ENCODE measurements at regions not wholly inside any gene's neighbourhood (a gene's known extent, or its start where the extent isn't known, plus 50 kb on each side); places are given as distances from the start of the nearest gene placed in this dataset.
"Not testable (repeated sequence)": the region's sequence is repeated elsewhere in the genome, so short reads cannot be mapped to it uniquely, and the experiment has no call there.

GRCh38 chrX:122218666-122219065, 965.4 kb upstream of the GRIA3 start:
- no peak for DNase-seq (ENCODE audit: low spot score)

GRCh38 chrX:122219226-122219625, 964.9 kb upstream of the GRIA3 start:
- DNase-seq (ENCODE audit: low spot score): no peak

GRCh38 chrX:122219735-122220134, 964.3 kb upstream of the GRIA3 start:
- no peak for DNase-seq (ENCODE audit: low spot score)

GRCh38 chrX:122220644-122221373, 963.3 kb upstream of the GRIA3 start:
- DNase-seq (ENCODE audit: low spot score): no peak

DNA sequence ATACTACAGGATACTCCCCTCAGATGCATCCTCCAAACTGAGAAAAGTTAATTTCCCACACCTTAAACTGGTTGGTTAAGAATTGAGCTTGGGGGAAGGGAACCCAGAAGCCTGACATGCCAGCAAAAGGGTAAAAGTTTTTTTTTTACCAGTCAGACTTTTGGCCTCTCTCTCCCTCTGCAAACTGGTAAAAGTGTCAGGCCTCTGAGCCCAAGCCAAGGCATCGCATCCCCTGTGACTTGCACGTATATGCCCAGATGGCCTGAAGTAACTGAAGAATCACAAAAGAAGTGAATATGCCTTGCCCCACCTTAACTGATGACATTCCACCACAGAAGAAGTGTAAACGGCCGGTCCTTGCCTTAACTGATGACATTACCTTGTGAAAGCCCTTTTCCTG, 962.3 kb upstream of the GRIA3 start:
- not testable (repeated sequence) for DNase-seq (ENCODE audit: low spot score)

DNA sequence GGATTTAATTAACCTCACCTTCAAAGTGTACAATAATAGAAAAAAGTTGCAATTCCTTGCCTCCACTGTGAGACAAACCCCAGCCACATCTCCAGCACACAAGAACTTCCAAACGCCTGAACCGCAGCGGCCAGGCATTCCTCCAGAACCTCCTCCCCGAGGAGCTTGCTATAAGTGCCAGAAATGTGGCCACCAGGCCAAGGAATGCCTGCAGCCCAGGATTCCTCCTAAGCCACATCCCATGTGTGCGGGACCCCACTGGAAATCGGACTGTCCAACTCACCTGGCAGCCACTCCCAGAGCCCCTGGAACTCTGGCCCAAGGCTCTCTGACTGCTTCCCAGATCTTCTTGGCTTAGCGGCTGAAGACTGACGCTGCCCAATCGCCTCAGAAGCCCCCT, 959.9 kb upstream of the GRIA3 start:
- DNase-seq (ENCODE audit: low spot score): not testable (repeated sequence)

- no peak for DNase-seq (ENCODE audit: low spot score)
Observed at GRCh38 chrX:122238801-122239200, 945.3 kb upstream of the GRIA3 start.

GRCh38 chrX:122241959-122242358, 942.1 kb upstream of the GRIA3 start:
- no peak for DNase-seq (ENCODE audit: low spot score)

DNA sequence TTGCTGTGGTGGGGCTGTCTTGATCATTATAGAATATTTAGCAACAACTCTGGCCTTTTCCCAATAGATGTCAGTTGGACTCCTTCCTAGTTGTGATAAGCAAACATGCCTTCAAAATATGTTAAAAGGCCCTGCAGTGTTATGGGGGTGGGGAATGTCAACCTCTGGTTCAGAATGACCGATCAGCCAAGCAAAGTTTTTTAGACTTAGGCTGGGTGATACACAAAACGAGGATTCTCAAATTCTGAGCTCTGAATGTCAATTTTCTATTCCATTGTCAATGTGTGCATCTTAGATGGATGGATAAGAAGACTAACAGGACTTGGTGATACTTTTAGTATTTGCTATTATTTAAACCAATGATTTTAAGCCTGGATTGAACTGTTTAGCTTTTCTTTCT, 940.0 kb upstream of the GRIA3 start:
- DNase-seq (ENCODE audit: low spot score): no peak

DNA sequence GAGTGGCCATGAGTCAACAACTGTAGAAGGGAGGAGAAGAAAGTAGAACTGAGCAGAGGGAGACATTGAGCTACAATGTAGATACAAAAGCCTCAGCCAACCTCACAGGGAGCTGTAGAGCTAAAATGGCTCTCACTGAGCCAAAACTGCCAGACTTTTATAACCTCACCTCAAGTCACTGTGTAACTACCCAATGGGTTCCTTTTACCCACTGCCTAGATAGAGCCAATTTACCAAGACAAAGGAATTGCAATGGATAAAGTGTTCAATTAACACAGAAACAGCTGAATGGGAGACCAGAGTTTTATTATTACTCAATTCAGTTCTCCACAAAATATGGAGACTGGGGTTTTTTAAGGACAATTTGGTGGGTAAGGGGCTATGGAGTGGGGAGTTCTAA, 938.9 kb upstream of the GRIA3 start:
- DNase-seq (ENCODE audit: low spot score): no peak

- DNase-seq (ENCODE audit: low spot score): no peak
Observed at GRCh38 chrX:122245943-122246342, 938.1 kb upstream of the GRIA3 start.

GRCh38 chrX:122246937-122247336, 937.1 kb upstream of the GRIA3 start:
- DNase-seq (ENCODE audit: low spot score): no peak

DNA sequence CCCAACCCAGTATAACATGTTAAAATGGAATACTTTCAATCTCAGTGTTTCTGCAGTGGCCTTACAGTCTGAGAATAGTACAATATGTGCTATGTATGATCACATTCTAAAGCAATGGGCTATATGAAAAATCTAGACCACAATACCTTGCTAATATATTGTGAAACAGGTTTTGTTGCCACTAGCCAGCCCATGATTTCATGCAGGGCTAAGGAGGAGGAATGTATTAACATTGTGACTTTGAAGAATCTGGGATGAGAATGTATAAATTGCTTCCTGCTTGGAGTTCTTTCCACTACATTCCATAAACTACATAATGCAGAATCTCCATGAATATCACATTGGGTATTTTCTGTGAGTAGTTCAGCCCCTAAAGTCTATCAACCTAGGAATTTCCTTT, 935.4 kb upstream of the GRIA3 start:
- no peak for DNase-seq (ENCODE audit: low spot score)

GRCh38 chrX:122252454-122252853, 931.6 kb upstream of the GRIA3 start:
- no peak for DNase-seq (ENCODE audit: low spot score)

GRCh38 chrX:122268353-122268752, 915.7 kb upstream of the GRIA3 start:
- no peak for DNase-seq (ENCODE audit: low spot score)

DNA sequence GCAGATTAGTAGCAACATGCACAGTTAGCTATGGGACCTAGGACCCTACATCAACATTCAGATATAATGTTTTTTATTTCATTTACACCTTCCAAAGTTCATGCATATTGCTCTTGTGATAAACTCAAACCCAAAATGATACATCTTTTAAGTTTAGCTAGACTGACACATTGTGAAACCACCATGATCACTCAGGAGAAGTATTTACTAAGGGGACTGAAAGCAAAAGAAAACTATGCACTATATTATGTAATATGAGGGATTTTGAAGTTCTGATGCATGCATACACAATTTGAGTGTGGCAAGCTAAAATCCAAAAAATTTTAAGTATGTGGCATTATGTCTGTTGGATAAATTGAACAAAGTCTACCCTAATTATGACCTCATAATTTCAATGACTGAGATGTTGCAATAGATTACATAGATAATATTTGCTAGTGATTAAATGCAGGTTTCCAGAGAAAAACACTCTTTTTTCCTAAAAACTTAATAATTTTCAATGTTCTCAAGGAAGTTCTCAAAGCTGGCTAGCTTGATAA, 914.8 kb upstream of the GRIA3 start:
- DNase-seq (ENCODE audit: low spot score): no peak

- no peak for DNase-seq (ENCODE audit: low spot score)
Observed at GRCh38 chrX:122270809-122271494, 913.1 kb upstream of the GRIA3 start.

- no peak for DNase-seq (ENCODE audit: low spot score)
Observed at GRCh38 chrX:122272011-122272410, 912.1 kb upstream of the GRIA3 start.

- DNase-seq (ENCODE audit: low spot score): no peak
Observed at GRCh38 chrX:122279746-122280145, 904.3 kb upstream of the GRIA3 start.

GRCh38 chrX:122299822-122300221, 884.3 kb upstream of the GRIA3 start:
- DNase-seq (ENCODE audit: low spot score): not testable (repeated sequence)

DNA sequence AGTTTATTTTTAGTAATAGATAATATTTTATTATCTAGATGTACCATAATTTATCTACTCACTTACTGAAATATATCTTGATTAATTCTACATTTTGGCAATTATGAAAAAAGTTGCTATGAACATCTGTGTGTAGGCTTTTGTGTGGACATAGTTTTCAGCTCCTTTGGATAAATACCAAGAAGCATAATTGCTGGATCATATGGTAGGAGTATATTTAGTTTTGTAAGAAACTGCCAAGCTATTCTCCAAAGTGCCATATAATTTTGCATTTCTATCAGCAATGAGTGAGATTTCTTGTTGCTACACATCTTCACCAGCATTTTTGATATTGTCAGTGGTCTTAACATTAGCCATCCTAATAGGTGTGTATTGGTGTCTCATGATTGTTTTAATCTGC, 882.6 kb upstream of the GRIA3 start:
- DNase-seq (ENCODE audit: low spot score): no peak

GRCh38 chrX:122303761-122304160, 880.3 kb upstream of the GRIA3 start:
- no peak for DNase-seq (ENCODE audit: low spot score)

GRCh38 chrX:122344816-122345215, 839.3 kb upstream of the GRIA3 start:
- DNase-seq (ENCODE audit: low spot score): no peak

Measured in AG08396 (cell line).